IPS-20b (cell line): ENCODE measurements at regions not wholly inside any gene's neighbourhood (a gene's known extent, or its start where the extent isn't known, plus 50 kb on each side); places are given as distances from the start of the nearest gene placed in this dataset.
"Not testable (repeated sequence)": the region's sequence is repeated elsewhere in the genome, so short reads cannot be mapped to it uniquely, and the experiment has no call there.

ENCODE experiments used
- H3K27ac ChIP-seq: one replicate; pipeline ENCODE4 v1.5.1; 2013; ENCODE audit warnings: low read length
- H3K27me3 ChIP-seq: 2 replicates; pipeline ENCODE4 v1.6.1; 2013; ENCODE audit warnings: mild to moderate bottlenecking, low read length, inconsistent platforms; ENCODE audit not compliant: insufficient read depth
- H3K36me3 ChIP-seq: 2 replicates; pipeline ENCODE4 v1.6.1; 2013; ENCODE audit warnings: low read depth, mild to moderate bottlenecking, inconsistent platforms, low read length, moderate library complexity; ENCODE audit not compliant: insufficient read depth
- H3K4me1 ChIP-seq: 2 replicates; pipeline ENCODE4 v1.6.1; 2013; ENCODE audit warnings: mild to moderate bottlenecking, control low read depth, inconsistent platforms, low read length, moderate library complexity; ENCODE audit not compliant: insufficient read depth
- H3K4me3 ChIP-seq: 2 replicates; pipeline ENCODE4 v1.5.1; 2013; ENCODE audit warnings: mild to moderate bottlenecking, low read length, inconsistent platforms
- H3K9ac ChIP-seq: 2 replicates; pipeline ENCODE4 v1.6.1; 2013; ENCODE audit warnings: low read depth, mild to moderate bottlenecking, inconsistent platforms, low read length, moderate library complexity
- H3K9me3 ChIP-seq: 2 replicates; pipeline ENCODE4 v1.6.1; 2013; ENCODE audit warnings: mild to moderate bottlenecking, low read depth, low read length, inconsistent platforms; ENCODE audit not compliant: insufficient read depth

GRCh38 chrX:115840729-115841409 is 279.9 kb downstream of the PLS3 start:
- H3K4me3 ChIP-seq, H3K36me3 ChIP-seq, H3K9ac ChIP-seq, H3K27ac ChIP-seq, H3K27me3 ChIP-seq, H3K4me1 ChIP-seq, H3K9me3 ChIP-seq: not testable (repeated sequence)

GRCh38 chrX:115850986-115851385 is 290.0 kb downstream of the PLS3 start:
- not testable (repeated sequence) for H3K27me3 ChIP-seq, H3K27ac ChIP-seq, H3K4me1 ChIP-seq, H3K36me3 ChIP-seq, H3K4me3 ChIP-seq, H3K9ac ChIP-seq, H3K9me3 ChIP-seq

GRCh38 chrX:115853260-115853659 is 292.3 kb downstream of the PLS3 start:
- not testable (repeated sequence) for H3K9ac ChIP-seq, H3K4me3 ChIP-seq, H3K9me3 ChIP-seq, H3K36me3 ChIP-seq, H3K27me3 ChIP-seq, H3K27ac ChIP-seq, H3K4me1 ChIP-seq

GRCh38 chrX:115881170-115881569 is 289.4 kb upstream of the AGTR2 start:
- not testable (repeated sequence) for H3K27me3 ChIP-seq, H3K27ac ChIP-seq, H3K4me1 ChIP-seq, H3K9ac ChIP-seq, H3K4me3 ChIP-seq, H3K36me3 ChIP-seq, H3K9me3 ChIP-seq

- H3K4me3 ChIP-seq, H3K27ac ChIP-seq, H3K27me3 ChIP-seq, H3K36me3 ChIP-seq, H3K9ac ChIP-seq, H3K4me1 ChIP-seq, H3K9me3 ChIP-seq: not testable (repeated sequence)
Measured at GRCh38 chrX:115884121-115884520, 286.4 kb upstream of the AGTR2 start.

GRCh38 chrX:115888041-115888440 is 282.5 kb upstream of the AGTR2 start:
- not testable (repeated sequence) for H3K27me3 ChIP-seq, H3K4me1 ChIP-seq, H3K27ac ChIP-seq, H3K4me3 ChIP-seq, H3K36me3 ChIP-seq, H3K9me3 ChIP-seq, H3K9ac ChIP-seq

- not testable (repeated sequence) for H3K36me3 ChIP-seq, H3K27me3 ChIP-seq, H3K9me3 ChIP-seq, H3K27ac ChIP-seq, H3K9ac ChIP-seq, H3K4me1 ChIP-seq, H3K4me3 ChIP-seq
Measured at GRCh38 chrX:115888519-115888918, 282.0 kb upstream of the AGTR2 start.

GRCh38 chrX:115889121-115889890 is 281.2 kb upstream of the AGTR2 start:
- H3K4me3 ChIP-seq = no peak overlapping the region
- H3K27ac ChIP-seq = no peak overlapping the region
- 0 out of 2 replicates have a peak, but pooled peaks cover 4% of the 10 kb centered on the region for H3K36me3 ChIP-seq
- no peaks in the 10 kb centered on the region for H3K4me1 ChIP-seq
- no peaks in the 10 kb centered on the region for H3K9me3 ChIP-seq
- no peak overlapping the region for H3K9ac ChIP-seq
- H3K27me3 ChIP-seq = no peaks in the 10 kb centered on the region

GRCh38 chrX:115892056-115892708 is 278.4 kb upstream of the AGTR2 start:
- Histone ChIP-seq H3K27ac (no peak overlapping the region), H3K27me3 (no peaks in the 10 kb centered on the region), H3K4me3 (no peak overlapping the region), H3K9ac (no peak overlapping the region), H3K4me1 (no peaks in the 10 kb centered on the region), H3K9me3 (no peaks in the 10 kb centered on the region), H3K36me3 (0 out of 2 replicates have a peak, but pooled peaks cover 4% of the 10 kb centered on the region)

GRCh38 chrX:115892787-115893671 is 277.5 kb upstream of the AGTR2 start:
- no peaks in the 10 kb centered on the region for H3K27me3 ChIP-seq
- H3K27ac ChIP-seq = no peak overlapping the region
- H3K9me3 ChIP-seq = no peaks in the 10 kb centered on the region
- H3K36me3 ChIP-seq = 0 out of 2 replicates have a peak, but pooled peaks cover 4% of the 10 kb centered on the region
- no peak overlapping the region for H3K4me3 ChIP-seq
- H3K4me1 ChIP-seq = no peaks in the 10 kb centered on the region
- no peak overlapping the region for H3K9ac ChIP-seq

GRCh38 chrX:115894087-115894486 is 276.5 kb upstream of the AGTR2 start:
- no peaks in the 10 kb centered on the region for H3K4me1 ChIP-seq
- no peak overlapping the region for H3K9ac ChIP-seq
- H3K27ac ChIP-seq = no peak overlapping the region
- H3K9me3 ChIP-seq = no peaks in the 10 kb centered on the region
- no peaks in the 10 kb centered on the region for H3K27me3 ChIP-seq
- H3K36me3 ChIP-seq = 0 out of 2 replicates have a peak, but pooled peaks cover 4% of the 10 kb centered on the region
- H3K4me3 ChIP-seq = no peak overlapping the region
